SK-N-SH treated with all-trans-retinoic acid at 6 μM for 48 hours (cell line): ENCODE measurements at regions not wholly inside any gene's neighbourhood (a gene's known extent, or its start where the extent isn't known, plus 50 kb on each side); places are given as distances from the start of the nearest gene placed in this dataset.

ENCODE experiments used
- ATAC-seq: fragments of 200-7000 bp; cut with Tn5 transposase; 3 replicates; pipeline ENCODE4 v1.9.1; 2020; ENCODE audit warnings: mild to moderate bottlenecking, moderate library complexity
- BACH2 ChIP-seq: fragments of 250-450 bp; sonication (Bioruptor Pico); IDR thresholded peaks from 2 replicates; pipeline ENCODE4 v1.9.0; 2021; ENCODE audit warnings: mild to moderate bottlenecking, borderline replicate concordance
- CSDC2 ChIP-seq: fragments of 250-450 bp; sonication (Bioruptor Pico); IDR thresholded peaks from 2 replicates; pipeline ENCODE4 v1.5.0; 2020; ENCODE audit warnings: mild to moderate bottlenecking, moderate library complexity
- CSRNP3 ChIP-seq: fragments of 250-450 bp; sonication (Bioruptor Pico); IDR thresholded peaks from 2 replicates; pipeline ENCODE4 v1.5.1; 2021; ENCODE audit warnings: mild to moderate bottlenecking, moderate library complexity
- ESRRG ChIP-seq: fragments of 250-450 bp; sonication (Bioruptor Pico); IDR thresholded peaks from 2 replicates; pipeline ENCODE4 v1.6.1; 2021; ENCODE audit warnings: mild to moderate bottlenecking
- GLIS3 ChIP-seq: fragments of 250-450 bp; sonication (Bioruptor Pico); IDR thresholded peaks from 2 replicates; pipeline ENCODE4 v1.5.0; 2020; ENCODE audit warnings: mild to moderate bottlenecking, moderate library complexity
- ISL1 ChIP-seq: fragments of 250-450 bp; sonication (Bioruptor Pico); IDR thresholded peaks from 2 replicates; pipeline ENCODE4 v2.1.2; 2022; ENCODE audit warnings: mild to moderate bottlenecking, moderate library complexity
- OSR1 ChIP-seq: fragments of 250-450 bp; sonication (Bioruptor Pico); IDR thresholded peaks from 2 replicates; pipeline ENCODE4 v1.8.0; 2022; ENCODE audit warnings: moderate library complexity, mild to moderate bottlenecking, inconsistent platforms
- PATZ1 ChIP-seq: fragments of 250-450 bp; sonication (Bioruptor Pico); IDR thresholded peaks from 2 replicates; pipeline ENCODE4 v1.8.0; 2020; ENCODE audit warnings: mild to moderate bottlenecking, moderate library complexity, borderline replicate concordance
- PPARA ChIP-seq: fragments of 250-450 bp; sonication (Bioruptor Pico); IDR thresholded peaks from 2 replicates; pipeline ENCODE4 v1.5.0; 2020; ENCODE audit warnings: mild to moderate bottlenecking, borderline replicate concordance
- RARB ChIP-seq: fragments of 250-450 bp; sonication (Bioruptor Pico); IDR thresholded peaks from 2 replicates; pipeline ENCODE4 v1.8.0; 2021; ENCODE audit warnings: mild to moderate bottlenecking, moderate library complexity
- SNAI2 ChIP-seq: fragments of 250-450 bp; sonication (Bioruptor Pico); IDR thresholded peaks from 2 replicates; pipeline ENCODE4 v1.5.0; 2020; ENCODE audit warnings: mild to moderate bottlenecking, moderate library complexity
- TOX ChIP-seq: fragments of 250-450 bp; sonication (Bioruptor Pico); IDR thresholded peaks from 2 replicates; pipeline ENCODE4 v1.8.0; 2021; ENCODE audit warnings: mild to moderate bottlenecking, moderate library complexity, borderline replicate concordance
- TSHZ2 ChIP-seq: fragments of 250-450 bp; sonication (Bioruptor Pico); IDR thresholded peaks from 2 replicates; pipeline ENCODE4 v1.5.0; 2020; ENCODE audit warnings: mild to moderate bottlenecking, moderate library complexity
- ZC3H10 ChIP-seq: fragments of 250-450 bp; sonication (Bioruptor Pico); IDR thresholded peaks from 2 replicates; pipeline ENCODE4 v1.5.1; 2021; ENCODE audit warnings: mild to moderate bottlenecking, moderate library complexity
- ZFP3 ChIP-seq: fragments of 250-450 bp; sonication (Bioruptor Pico); IDR thresholded peaks from 2 replicates; pipeline ENCODE4 v1.5.0; 2020; ENCODE audit warnings: mild to moderate bottlenecking, moderate library complexity
- ZFP30 ChIP-seq: fragments of 450-650 bp; formaldehyde crosslinking; IDR thresholded peaks from 2 replicates; pipeline ENCODE4 v1.5.0; 2022; ENCODE audit warnings: mild to moderate bottlenecking, moderate library complexity
- ZNF565 ChIP-seq: fragments of 450-650 bp; formaldehyde crosslinking; conservative IDR thresholded peaks from 2 replicates; pipeline ENCODE4 v1.5.0; 2020; ENCODE audit warnings: low read depth, mild to moderate bottlenecking, moderate library complexity
- ZNF70 ChIP-seq: fragments of 450-650 bp; formaldehyde crosslinking; IDR thresholded peaks from 2 replicates; pipeline ENCODE4 v1.5.0; 2020; ENCODE audit warnings: mild to moderate bottlenecking, moderate library complexity
- ZNF8 ChIP-seq: fragments of 450-650 bp; formaldehyde crosslinking; IDR thresholded peaks from 2 replicates; pipeline ENCODE4 v1.5.0; 2020; ENCODE audit warnings: mild to moderate bottlenecking, moderate library complexity
- TF ChIP-seq, protein P1 (sequence below): fragments of 250-450 bp; sonication (Bioruptor Pico); IDR thresholded peaks from 2 replicates; pipeline ENCODE4 v1.8.0; 2021; ENCODE audit warnings: low read depth, mild to moderate bottlenecking, moderate library complexity, borderline replicate concordance
- TF ChIP-seq, protein P2 (sequence below): fragments of 250-450 bp; sonication (Bioruptor Pico); IDR thresholded peaks from 2 replicates; pipeline ENCODE4 v1.5.1; 2020; ENCODE audit warnings: low read depth, mild to moderate bottlenecking, moderate library complexity

- TF ChIP-seq ZC3H10 (CRISPR knock-in tag) (no peak), TOX (no peak), GLIS3 (CRISPR knock-in tag) (no peak), BACH2 (CRISPR knock-in tag) (no peak), ZFP30 (CRISPR knock-in tag) (no peak), OSR1 (no peak)
- no peak for ATAC-seq
These were observed 172.1 kb upstream of the MITF start for GRCh38 chr3:69567023-69567709.

DNA sequence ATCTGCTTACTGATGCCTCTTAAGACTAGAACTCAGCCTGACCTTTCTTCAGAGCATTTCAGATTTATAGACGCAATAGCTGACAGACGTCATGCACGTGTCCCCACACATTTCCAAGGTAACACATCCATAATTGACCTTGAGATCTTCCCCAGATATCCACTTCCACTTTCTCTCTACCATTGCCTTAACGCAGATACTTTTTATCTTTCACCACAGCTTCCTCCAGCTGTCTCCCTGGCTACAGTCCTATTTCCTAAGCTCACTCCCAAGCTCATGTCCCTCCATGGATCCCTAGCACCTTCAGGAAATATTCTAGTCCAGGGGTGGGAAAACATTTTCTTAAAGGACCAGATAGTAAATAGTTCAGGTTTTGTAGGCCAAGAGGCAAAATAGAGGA is 173.0 kb upstream of the MITF start:
- no peak for TF ChIP-seq PPARA
- no peak for TF ChIP-seq OSR1
- no peak for TF ChIP-seq ISL1
- TF ChIP-seq ZFP30 (CRISPR knock-in tag) = no peak
- TF ChIP-seq TSHZ2 (CRISPR knock-in tag) = no peak
- TF ChIP-seq, protein P1, sequence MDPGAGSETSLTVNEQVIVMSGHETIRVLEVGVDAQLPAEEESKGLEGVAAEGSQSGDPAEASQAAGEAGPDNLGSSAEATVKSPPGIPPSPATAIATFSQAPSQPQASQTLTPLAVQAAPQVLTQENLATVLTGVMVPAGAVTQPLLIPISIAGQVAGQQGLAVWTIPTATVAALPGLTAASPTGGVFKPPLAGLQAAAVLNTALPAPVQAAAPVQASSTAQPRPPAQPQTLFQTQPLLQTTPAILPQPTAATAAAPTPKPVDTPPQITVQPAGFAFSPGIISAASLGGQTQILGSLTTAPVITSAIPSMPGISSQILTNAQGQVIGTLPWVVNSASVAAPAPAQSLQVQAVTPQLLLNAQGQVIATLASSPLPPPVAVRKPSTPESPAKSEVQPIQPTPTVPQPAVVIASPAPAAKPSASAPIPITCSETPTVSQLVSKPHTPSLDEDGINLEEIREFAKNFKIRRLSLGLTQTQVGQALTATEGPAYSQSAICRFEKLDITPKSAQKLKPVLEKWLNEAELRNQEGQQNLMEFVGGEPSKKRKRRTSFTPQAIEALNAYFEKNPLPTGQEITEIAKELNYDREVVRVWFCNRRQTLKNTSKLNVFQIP = no peak
- TF ChIP-seq, protein P2, sequence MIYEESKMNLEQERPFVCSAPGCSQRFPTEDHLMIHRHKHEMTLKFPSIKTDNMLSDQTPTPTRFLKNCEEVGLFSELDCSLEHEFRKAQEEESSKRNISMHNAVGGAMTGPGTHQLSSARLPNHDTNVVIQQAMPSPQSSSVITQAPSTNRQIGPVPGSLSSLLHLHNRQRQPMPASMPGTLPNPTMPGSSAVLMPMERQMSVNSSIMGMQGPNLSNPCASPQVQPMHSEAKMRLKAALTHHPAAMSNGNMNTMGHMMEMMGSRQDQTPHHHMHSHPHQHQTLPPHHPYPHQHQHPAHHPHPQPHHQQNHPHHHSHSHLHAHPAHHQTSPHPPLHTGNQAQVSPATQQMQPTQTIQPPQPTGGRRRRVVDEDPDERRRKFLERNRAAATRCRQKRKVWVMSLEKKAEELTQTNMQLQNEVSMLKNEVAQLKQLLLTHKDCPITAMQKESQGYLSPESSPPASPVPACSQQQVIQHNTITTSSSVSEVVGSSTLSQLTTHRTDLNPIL = no peak
- TF ChIP-seq CSDC2 (CRISPR knock-in tag) = no peak
- TF ChIP-seq PATZ1 (CRISPR knock-in tag) = no peak
- TF ChIP-seq ZFP3 (CRISPR knock-in tag) = no peak
- no peak for TF ChIP-seq RARB
- ATAC-seq = no peak

DNA sequence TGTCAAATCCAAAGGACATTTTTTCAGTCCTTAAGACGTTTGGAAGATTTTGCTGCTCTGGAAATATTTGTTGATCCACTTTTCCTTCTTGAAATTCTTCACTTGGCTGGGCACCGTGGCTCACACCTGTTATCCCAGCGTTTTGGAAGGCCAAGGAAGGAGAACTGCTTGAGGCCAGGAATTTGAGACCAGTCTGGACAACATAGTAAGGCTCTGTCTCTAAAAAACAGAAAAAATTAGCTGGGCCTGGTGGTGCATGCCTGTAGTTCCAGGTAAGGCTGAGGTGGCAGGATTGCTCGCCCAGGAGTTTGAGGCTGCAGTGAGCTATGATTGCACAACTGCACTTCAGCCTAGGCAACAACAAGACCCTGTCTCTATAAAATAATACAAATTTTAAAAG is 173.9 kb upstream of the MITF start:
- ATAC-seq = no peak
- TF ChIP-seq OSR1 (no peak), SNAI2 (CRISPR knock-in tag) (no peak), CSDC2 (CRISPR knock-in tag) (no peak), ZNF565 (CRISPR knock-in tag) (no peak), ZC3H10 (CRISPR knock-in tag) (no peak), ZNF70 (CRISPR knock-in tag) (no peak)

DNA sequence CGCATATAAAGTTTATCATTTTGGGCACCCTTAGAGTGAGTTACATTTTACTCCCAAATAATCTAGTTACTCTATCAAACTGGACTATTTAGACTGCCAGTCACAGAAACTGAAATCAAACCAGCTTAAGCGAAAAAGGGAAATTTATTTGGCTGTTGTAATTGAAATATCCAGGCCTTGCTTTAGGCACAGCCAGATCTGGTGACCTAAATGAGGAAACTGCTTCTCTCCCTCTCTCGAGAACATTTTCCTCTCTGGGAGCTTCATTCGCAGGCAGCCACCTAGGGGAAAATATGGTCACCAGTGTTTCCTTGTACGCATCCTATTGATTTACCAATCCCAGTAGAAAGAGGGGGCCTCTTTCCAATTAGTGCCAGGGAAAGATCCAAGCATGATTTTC is 175.3 kb upstream of the MITF start:
- no peak for TF ChIP-seq PATZ1 (CRISPR knock-in tag)
- no peak for TF ChIP-seq ESRRG (CRISPR knock-in tag)
- no peak for TF ChIP-seq ZFP30 (CRISPR knock-in tag)
- TF ChIP-seq ZNF565 (CRISPR knock-in tag) = no peak
- no peak for TF ChIP-seq ZC3H10 (CRISPR knock-in tag)
- no peak for TF ChIP-seq ZNF8 (CRISPR knock-in tag)
- no peak for TF ChIP-seq ZFP3 (CRISPR knock-in tag)
- no peak for TF ChIP-seq CSRNP3 (CRISPR knock-in tag)
- TF ChIP-seq TOX = no peak
- ATAC-seq = no peak
